GM18526 (cell line): ENCODE measurements at regions not wholly inside any gene's neighbourhood (a gene's known extent, or its start where the extent isn't known, plus 50 kb on each side); places are given as distances from the start of the nearest gene placed in this dataset.

Source experiments
- POLR2A ChIP-seq: IDR thresholded peaks from 3 replicates; pipeline ENCODE4 v1.6.1; 2011; ENCODE audit not compliant: insufficient read length; ENCODE audit errors: extremely low read depth

GRCh38 chr22:49411236-49411635, 416.4 kb downstream of the BRD1 start:
- TF ChIP-seq POLR2A: no peak

- no peak for TF ChIP-seq POLR2A
Observed at GRCh38 chr22:49408102-49408836, 419.4 kb downstream of the BRD1 start.

- TF ChIP-seq POLR2A: no peak
Observed at GRCh38 chr22:49406879-49407587, 420.6 kb downstream of the BRD1 start.

- no peak for TF ChIP-seq POLR2A
Observed at GRCh38 chr22:49406047-49406650, 421.5 kb downstream of the BRD1 start.

GRCh38 chr22:49405590-49405989, 422.1 kb downstream of the BRD1 start:
- no peak for TF ChIP-seq POLR2A

GRCh38 chr22:49404576-49405241, 423.0 kb downstream of the BRD1 start:
- TF ChIP-seq POLR2A: no peak

- no peak for TF ChIP-seq POLR2A
Observed at GRCh38 chr22:49404020-49404419, 423.7 kb downstream of the BRD1 start.

- no peak for TF ChIP-seq POLR2A
Observed at GRCh38 chr22:49403102-49403501, 424.6 kb downstream of the BRD1 start.

GRCh38 chr22:49402169-49402568, 425.5 kb downstream of the BRD1 start:
- TF ChIP-seq POLR2A: no peak

GRCh38 chr22:49400941-49401598, 426.6 kb downstream of the BRD1 start:
- no peak for TF ChIP-seq POLR2A

GRCh38 chr22:49400136-49400940, 427.3 kb downstream of the BRD1 start:
- TF ChIP-seq POLR2A: no peak

GRCh38 chr22:49398646-49399045, 429.0 kb downstream of the BRD1 start:
- no peak for TF ChIP-seq POLR2A

- no peak for TF ChIP-seq POLR2A
Observed at GRCh38 chr22:49398115-49398514, 429.6 kb downstream of the BRD1 start.

GRCh38 chr22:49396817-49397216, 430.9 kb downstream of the BRD1 start:
- TF ChIP-seq POLR2A: no peak

GRCh38 chr22:49395617-49396016, 432.1 kb downstream of the BRD1 start:
- TF ChIP-seq POLR2A: no peak
